Tibial nerve (tissue), 4 donors: ENCODE measurements at regions not wholly inside any gene's neighbourhood (a gene's known extent, or its start where the extent isn't known, plus 50 kb on each side); places are given as distances from the start of the nearest gene placed in this dataset.

ENCODE experiments used
- CTCF ChIP-seq, 5 experiments: fragments of 200-600 bp in 3 of 5; fragments of 450-650 bp in 2 of 5; sonication (generic) in 3 of 5; IDR thresholded peaks; one replicate each; pipeline ENCODE4 v1.5.1; 2016 to 2019; ENCODE audit warnings: antibody characterized with exemption in 5 of 5, mild to moderate bottlenecking in 3 of 5, moderate library complexity in 2 of 5
- EP300 ChIP-seq, 2 donors: sonication (generic); formaldehyde crosslinking; IDR thresholded peaks; one replicate each; pipeline ENCODE4 v1.6.1; 2017; ENCODE audit warnings: antibody characterized with exemption in 2 of 2, mild to moderate bottlenecking in 1 of 2

- TF ChIP-seq CTCF (IDR thresholded peaks at IDR 0.05) (no peak), EP300 (IDR thresholded peaks at IDR 0.05) (no peak)
Observed at GRCh38 chr4:22245294-22245693, 270.6 kb downstream of the ADGRA3 start.
